Central memory CD8-positive, alpha-beta T cell (primary cell): ENCODE measurements at regions not wholly inside any gene's neighbourhood (a gene's known extent, or its start where the extent isn't known, plus 50 kb on each side); places are given as distances from the start of the nearest gene placed in this dataset.

Experiments
- ATAC-seq: fragments of 150-1000 bp; cut with Tn5 transposase; replicated peaks from 2 replicates; pipeline ENCODE4 v1.10.0; 2022; ENCODE audit warnings: mild to moderate bottlenecking, moderate FRiP score, moderate number of reproducible peaks; ENCODE audit not compliant: poor library complexity, severe bottlenecking; ENCODE audit errors: extremely low read depth
- DNase-seq, 2 donors: peaks; one replicate each; pipeline ENCODE4 v3.0.0; 2021; ENCODE audit warnings: low spot score in 2 of 2
- H3K27ac Mint-ChIP-seq: one replicate; pipeline ENCODE4 v1.8.0; 2022; ENCODE audit warnings: low read depth, mild to moderate bottlenecking, moderate library complexity, mixed read lengths
- H3K27me3 Mint-ChIP-seq: one replicate; pipeline ENCODE4 v1.8.0; 2022; ENCODE audit warnings: mixed read lengths
- H3K36me3 Mint-ChIP-seq: one replicate; pipeline ENCODE4 v1.8.0; 2022; ENCODE audit warnings: mild to moderate bottlenecking, moderate library complexity, mixed read lengths; ENCODE audit not compliant: insufficient read depth
- H3K4me1 Mint-ChIP-seq: one replicate; pipeline ENCODE4 v1.8.0; 2022; ENCODE audit warnings: mixed read lengths
- H3K4me3 Mint-ChIP-seq: one replicate; pipeline ENCODE4 v1.8.0; 2022; ENCODE audit warnings: mild to moderate bottlenecking, moderate library complexity, mixed read lengths
- H3K9me3 Mint-ChIP-seq: one replicate; pipeline ENCODE4 v1.8.0; 2022; ENCODE audit warnings: mixed read lengths

- Mint-ChIP-seq H3K9me3 (peaks cover 4% of the 10 kb centered on the region), H3K4me3 (no peak overlapping the region), H3K27me3 (no peaks in the 10 kb centered on the region), H3K36me3 (no peaks in the 10 kb centered on the region), H3K27ac (no peak overlapping the region), H3K4me1 (no peaks in the 10 kb centered on the region)
- ATAC-seq = no peak
- DNase-seq = no peak
Observed at GRCh38 chr2:23065936-23066335, 319.0 kb upstream of the KLHL29 start.

GRCh38 chr2:23066686-23067085 lies 318.3 kb upstream of the KLHL29 start:
- DNase-seq (no peak), ATAC-seq (no peak)
- Mint-ChIP-seq H3K9me3 (peaks cover 4% of the 10 kb centered on the region), H3K36me3 (no peaks in the 10 kb centered on the region), H3K27me3 (no peaks in the 10 kb centered on the region), H3K27ac (no peak overlapping the region), H3K4me3 (no peak overlapping the region), H3K4me1 (no peaks in the 10 kb centered on the region)

GRCh38 chr2:23069156-23069555 lies 315.8 kb upstream of the KLHL29 start:
- no peaks in the 10 kb centered on the region for H3K4me1 Mint-ChIP-seq
- no peaks in the 10 kb centered on the region for H3K27me3 Mint-ChIP-seq
- H3K36me3 Mint-ChIP-seq = no peaks in the 10 kb centered on the region
- H3K9me3 Mint-ChIP-seq = peaks cover 9% of the 10 kb centered on the region
- no peak for DNase-seq
- no peak overlapping the region for H3K4me3 Mint-ChIP-seq
- ATAC-seq = no peak
- H3K27ac Mint-ChIP-seq = no peak overlapping the region

- no peak overlapping the region for H3K27ac Mint-ChIP-seq
- ATAC-seq (no peak), DNase-seq (no peak)
- H3K9me3 Mint-ChIP-seq = peaks cover 10% of the 10 kb centered on the region
- no peaks in the 10 kb centered on the region for H3K27me3 Mint-ChIP-seq
- H3K4me1 Mint-ChIP-seq = no peaks in the 10 kb centered on the region
- no peaks in the 10 kb centered on the region for H3K36me3 Mint-ChIP-seq
- H3K4me3 Mint-ChIP-seq = no peak overlapping the region
Observed at GRCh38 chr2:23069923-23070322, 315.1 kb upstream of the KLHL29 start.

GRCh38 chr2:23073056-23073455 lies 311.9 kb upstream of the KLHL29 start:
- H3K27me3 Mint-ChIP-seq = no peaks in the 10 kb centered on the region
- H3K27ac Mint-ChIP-seq = no peak overlapping the region
- H3K4me1 Mint-ChIP-seq = no peaks in the 10 kb centered on the region
- no peaks in the 10 kb centered on the region for H3K36me3 Mint-ChIP-seq
- no peak for DNase-seq
- peaks cover 8% of the 10 kb centered on the region for H3K9me3 Mint-ChIP-seq
- ATAC-seq = no peak
- H3K4me3 Mint-ChIP-seq = no peak overlapping the region

GRCh38 chr2:23073671-23074070 lies 311.3 kb upstream of the KLHL29 start:
- no peak overlapping the region for H3K4me3 Mint-ChIP-seq
- no peaks in the 10 kb centered on the region for H3K27me3 Mint-ChIP-seq
- ATAC-seq (no peak), DNase-seq (no peak)
- H3K4me1 Mint-ChIP-seq = no peaks in the 10 kb centered on the region
- H3K27ac Mint-ChIP-seq = no peak overlapping the region
- no peaks in the 10 kb centered on the region for H3K36me3 Mint-ChIP-seq
- peaks cover 5% of the 10 kb centered on the region for H3K9me3 Mint-ChIP-seq

- no peak for DNase-seq
Observed at GRCh38 chr2:23077596-23077995, 307.4 kb upstream of the KLHL29 start.

GRCh38 chr2:23078784-23079434 lies 306.1 kb upstream of the KLHL29 start:
- H3K4me3 Mint-ChIP-seq = no peak overlapping the region
- no peaks in the 10 kb centered on the region for H3K4me1 Mint-ChIP-seq
- H3K36me3 Mint-ChIP-seq = no peaks in the 10 kb centered on the region
- no peaks in the 10 kb centered on the region for H3K27me3 Mint-ChIP-seq
- ATAC-seq (no peak), DNase-seq (no peak)
- no peak overlapping the region for H3K27ac Mint-ChIP-seq
- H3K9me3 Mint-ChIP-seq = peaks cover 19% of the 10 kb centered on the region

More at GRCh38 chr2:23077596-23077995, 307.4 kb upstream of the KLHL29 start:
- Mint-ChIP-seq H3K27ac (no peak overlapping the region), H3K9me3 (peaks cover 9% of the 10 kb centered on the region), H3K4me3 (no peak overlapping the region), H3K27me3 (no peaks in the 10 kb centered on the region), H3K4me1 (no peaks in the 10 kb centered on the region), H3K36me3 (no peaks in the 10 kb centered on the region)
- ATAC-seq = no peak

- no peak for DNase-seq
Observed at GRCh38 chr2:23083966-23084365, 301.0 kb upstream of the KLHL29 start.

GRCh38 chr2:23091019-23091418 lies 294.0 kb upstream of the KLHL29 start:
- Mint-ChIP-seq H3K27ac (no peak overlapping the region), H3K9me3 (peaks cover 26% of the 10 kb centered on the region), H3K4me3 (no peak overlapping the region), H3K36me3 (no peaks in the 10 kb centered on the region), H3K27me3 (no peaks in the 10 kb centered on the region), H3K4me1 (no peaks in the 10 kb centered on the region)
- no peak for ATAC-seq
- no peak for DNase-seq

More at GRCh38 chr2:23083966-23084365, 301.0 kb upstream of the KLHL29 start:
- Mint-ChIP-seq H3K36me3 (no peaks in the 10 kb centered on the region), H3K27ac (no peak overlapping the region), H3K4me3 (no peak overlapping the region), H3K9me3 (peaks cover 21% of the 10 kb centered on the region), H3K4me1 (no peaks in the 10 kb centered on the region), H3K27me3 (no peaks in the 10 kb centered on the region)
- no peak for ATAC-seq

GRCh38 chr2:23091900-23092299 lies 293.1 kb upstream of the KLHL29 start:
- Mint-ChIP-seq H3K9me3 (peaks cover 26% of the 10 kb centered on the region), H3K27ac (no peak overlapping the region), H3K27me3 (no peaks in the 10 kb centered on the region), H3K4me1 (no peaks in the 10 kb centered on the region), H3K36me3 (no peaks in the 10 kb centered on the region), H3K4me3 (no peak overlapping the region)
- ATAC-seq (no peak), DNase-seq (no peak)

GRCh38 chr2:23092831-23093230 lies 292.1 kb upstream of the KLHL29 start:
- no peaks in the 10 kb centered on the region for H3K4me1 Mint-ChIP-seq
- H3K9me3 Mint-ChIP-seq = peaks cover 21% of the 10 kb centered on the region
- ATAC-seq (no peak), DNase-seq (no peak)
- no peaks in the 10 kb centered on the region for H3K27me3 Mint-ChIP-seq
- no peak overlapping the region for H3K27ac Mint-ChIP-seq
- H3K4me3 Mint-ChIP-seq = no peak overlapping the region
- no peaks in the 10 kb centered on the region for H3K36me3 Mint-ChIP-seq

GRCh38 chr2:23093513-23093912 lies 291.5 kb upstream of the KLHL29 start:
- Mint-ChIP-seq H3K9me3 (peaks cover 21% of the 10 kb centered on the region), H3K4me3 (no peak overlapping the region)

More at GRCh38 chr2:23093513-23093912, 291.5 kb upstream of the KLHL29 start:
- no peaks in the 10 kb centered on the region for H3K27me3 Mint-ChIP-seq
- H3K36me3 Mint-ChIP-seq = no peaks in the 10 kb centered on the region
- ATAC-seq (no peak), DNase-seq (no peak)
- no peaks in the 10 kb centered on the region for H3K4me1 Mint-ChIP-seq
- H3K27ac Mint-ChIP-seq = no peak overlapping the region
